ENCODE measurements at regions not wholly inside any gene's neighbourhood (a gene's known extent, or its start where the extent isn't known, plus 50 kb on each side); places are given as distances from the start of the nearest gene placed in this dataset.

DNA sequence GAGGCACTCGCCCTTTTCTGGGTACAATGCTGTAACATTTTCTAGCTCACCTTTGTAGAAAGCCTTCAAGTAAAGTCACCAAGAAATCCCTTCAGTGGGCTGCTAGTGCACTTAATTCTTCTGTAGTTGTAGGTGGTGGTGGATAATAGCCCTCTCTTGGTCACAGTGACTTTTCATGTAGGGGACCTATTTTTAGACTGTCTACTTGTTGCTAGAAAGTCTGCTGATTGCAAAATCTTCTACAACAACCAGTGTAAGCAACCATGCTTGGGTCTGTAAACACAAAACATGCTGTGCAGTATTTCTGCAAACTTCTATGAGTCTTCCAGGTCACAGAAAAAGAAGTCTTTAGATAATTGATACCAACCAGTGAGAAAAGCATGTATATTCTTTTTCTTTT, 55.6 kb downstream of the PBDC1 start:
- TF ChIP-seq, protein P1, sequence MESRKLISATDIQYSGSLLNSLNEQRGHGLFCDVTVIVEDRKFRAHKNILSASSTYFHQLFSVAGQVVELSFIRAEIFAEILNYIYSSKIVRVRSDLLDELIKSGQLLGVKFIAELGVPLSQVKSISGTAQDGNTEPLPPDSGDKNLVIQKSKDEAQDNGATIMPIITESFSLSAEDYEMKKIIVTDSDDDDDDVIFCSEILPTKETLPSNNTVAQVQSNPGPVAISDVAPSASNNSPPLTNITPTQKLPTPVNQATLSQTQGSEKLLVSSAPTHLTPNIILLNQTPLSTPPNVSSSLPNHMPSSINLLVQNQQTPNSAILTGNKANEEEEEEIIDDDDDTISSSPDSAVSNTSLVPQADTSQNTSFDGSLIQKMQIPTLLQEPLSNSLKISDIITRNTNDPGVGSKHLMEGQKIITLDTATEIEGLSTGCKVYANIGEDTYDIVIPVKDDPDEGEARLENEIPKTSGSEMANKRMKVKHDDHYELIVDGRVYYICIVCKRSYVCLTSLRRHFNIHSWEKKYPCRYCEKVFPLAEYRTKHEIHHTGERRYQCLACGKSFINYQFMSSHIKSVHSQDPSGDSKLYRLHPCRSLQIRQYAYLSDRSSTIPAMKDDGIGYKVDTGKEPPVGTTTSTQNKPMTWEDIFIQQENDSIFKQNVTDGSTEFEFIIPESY (IDR thresholded peaks at IDR 0.05; ENCODE audit: borderline replicate concordance, low read depth), result no peak
- no peak for TF ChIP-seq TAF1 (IDR thresholded peaks at IDR 0.05; ENCODE audit: borderline replicate concordance, low read depth, low read length)
- TF ChIP-seq, protein P2, sequence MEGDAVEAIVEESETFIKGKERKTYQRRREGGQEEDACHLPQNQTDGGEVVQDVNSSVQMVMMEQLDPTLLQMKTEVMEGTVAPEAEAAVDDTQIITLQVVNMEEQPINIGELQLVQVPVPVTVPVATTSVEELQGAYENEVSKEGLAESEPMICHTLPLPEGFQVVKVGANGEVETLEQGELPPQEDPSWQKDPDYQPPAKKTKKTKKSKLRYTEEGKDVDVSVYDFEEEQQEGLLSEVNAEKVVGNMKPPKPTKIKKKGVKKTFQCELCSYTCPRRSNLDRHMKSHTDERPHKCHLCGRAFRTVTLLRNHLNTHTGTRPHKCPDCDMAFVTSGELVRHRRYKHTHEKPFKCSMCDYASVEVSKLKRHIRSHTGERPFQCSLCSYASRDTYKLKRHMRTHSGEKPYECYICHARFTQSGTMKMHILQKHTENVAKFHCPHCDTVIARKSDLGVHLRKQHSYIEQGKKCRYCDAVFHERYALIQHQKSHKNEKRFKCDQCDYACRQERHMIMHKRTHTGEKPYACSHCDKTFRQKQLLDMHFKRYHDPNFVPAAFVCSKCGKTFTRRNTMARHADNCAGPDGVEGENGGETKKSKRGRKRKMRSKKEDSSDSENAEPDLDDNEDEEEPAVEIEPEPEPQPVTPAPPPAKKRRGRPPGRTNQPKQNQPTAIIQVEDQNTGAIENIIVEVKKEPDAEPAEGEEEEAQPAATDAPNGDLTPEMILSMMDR (IDR thresholded peaks at IDR 0.05), result no peak

All from SK-N-SH (cell line).